ENCODE measurements at regions not wholly inside any gene's neighbourhood (a gene's known extent, or its start where the extent isn't known, plus 50 kb on each side); places are given as distances from the start of the nearest gene placed in this dataset.
A peak's percentile ranks its signal among the peaks of the same experiment; 100 is the strongest.

DNA sequence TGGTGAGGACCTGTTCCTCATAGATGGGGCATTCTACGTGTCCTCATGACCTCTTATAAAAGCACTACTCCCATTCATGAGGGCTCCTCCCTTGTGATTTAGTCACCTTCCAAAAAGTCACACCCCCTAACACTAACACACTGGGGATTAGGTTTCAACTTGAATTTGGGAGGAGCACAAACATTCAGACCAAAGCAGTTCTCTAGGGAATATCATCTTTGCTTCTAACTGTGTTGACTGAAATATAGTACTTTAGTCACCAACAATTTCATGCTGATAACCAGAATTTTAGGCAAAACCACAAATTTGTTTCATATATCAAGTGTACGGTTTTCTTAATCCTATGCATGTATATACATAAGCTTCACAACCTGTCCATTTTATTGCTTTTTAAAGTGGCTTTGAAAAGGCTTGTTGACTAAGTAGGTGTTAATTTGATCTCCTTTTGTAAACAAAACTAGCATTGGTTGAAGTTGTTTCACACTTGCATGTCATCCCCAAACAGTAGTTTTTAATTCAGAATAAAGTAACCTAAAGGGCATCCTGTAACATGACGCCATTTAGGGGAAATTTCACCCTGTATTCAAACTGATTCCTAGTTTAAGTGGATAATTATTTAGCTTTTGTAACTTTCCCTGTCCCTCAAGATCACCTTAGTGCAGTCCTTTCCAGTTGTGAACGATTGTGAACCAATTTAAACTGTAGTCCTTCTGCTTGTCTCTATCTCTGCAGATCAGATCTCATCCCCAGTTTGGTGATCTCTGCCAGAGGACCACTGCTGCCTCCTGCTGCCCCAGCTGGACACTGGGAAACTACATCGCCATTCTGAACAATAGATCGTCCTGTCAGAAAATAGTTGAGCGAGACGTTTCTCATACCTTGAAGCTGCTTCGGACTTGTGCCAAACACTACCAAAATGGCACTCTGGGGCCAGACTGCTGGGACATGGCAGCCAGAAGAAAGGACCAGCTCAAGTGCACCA is 141.1 kb downstream of the TLR5 start:
- TF ChIP-seq FOXA1 (IDR thresholded peaks at IDR 0.05) (no peak), RAD21 (IDR thresholded peaks at IDR 0.05) (peak in 1 of 2 donors; percentile 57), RXRA (IDR thresholded peaks at IDR 0.05) (peak; percentile 27 to 38), JUND (IDR thresholded peaks at IDR 0.05) (no peak), HNF4A (conservative IDR thresholded peaks at IDR 0.05) (peak in 1 of 2 donors; percentile 18)
- H3K27me3 ChIP-seq (ENCODE audit: control insufficient read depth in 4 of 4, insufficient read depth in 4 of 4, low read length in 3 of 4) = no peaks in the 10 kb centered on the region
- H3K4me3 ChIP-seq (ENCODE audit: low read depth in 1 of 3, low read length in 3 of 3) = no peak overlapping the region
- 89% methylated on average over 9 of the region's 9 CpGs for WGBS
- peaks cover 8 to 22% (median 11%) of the 10 kb centered on the region in 4 donors for H3K4me1 ChIP-seq (ENCODE audit: control insufficient read depth in 4 of 4, insufficient read depth in 4 of 4, low read length in 3 of 4)
- H3K36me3 ChIP-seq (ENCODE audit: control insufficient read depth in 4 of 4, insufficient read depth in 3 of 4, low read depth in 1 of 4, low read length in 3 of 4) = peaks cover 0 to 20% (median 12%) of the 10 kb centered on the region in 4 donors
- no peaks in the 10 kb centered on the region for H3K9me3 ChIP-seq (ENCODE audit: control insufficient read depth in 4 of 4, low read length in 3 of 4)
- no peak overlapping the region for H3K9ac ChIP-seq (ENCODE audit: low read depth in 1 of 2, low read length in 2 of 2)
- no peak for DNase-seq (ENCODE audit: low spot score)
- no peak overlapping the region for H3K27ac ChIP-seq (ENCODE audit: low read depth in 1 of 2, low read length in 2 of 2)

DNA sequence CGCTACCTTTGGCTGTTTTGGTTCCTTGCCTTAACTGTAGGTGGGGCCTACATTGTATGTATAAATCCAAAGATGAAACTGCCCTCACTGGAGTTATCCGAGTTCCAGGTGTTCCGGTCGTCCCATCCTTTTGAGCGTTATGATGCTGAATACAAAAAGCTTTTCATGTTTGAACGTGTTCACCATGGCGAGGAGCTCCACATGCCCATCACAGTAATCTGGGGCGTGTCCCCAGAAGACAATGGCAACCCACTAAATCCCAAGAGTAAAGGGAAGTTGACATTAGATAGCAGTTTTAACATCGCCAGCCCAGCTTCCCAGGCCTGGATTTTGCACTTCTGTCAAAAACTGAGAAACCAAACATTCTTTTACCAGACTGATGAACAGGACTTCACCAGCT is 139.5 kb downstream of the TLR5 start:
- no peak overlapping the region for H3K9ac ChIP-seq (ENCODE audit: low read depth in 1 of 2, low read length in 2 of 2)
- H3K27me3 ChIP-seq (ENCODE audit: control insufficient read depth in 4 of 4, insufficient read depth in 4 of 4, low read length in 3 of 4) = no peaks in the 10 kb centered on the region
- peaks cover 8 to 29% (median 15%) of the 10 kb centered on the region in 4 donors for H3K4me1 ChIP-seq (ENCODE audit: control insufficient read depth in 4 of 4, insufficient read depth in 4 of 4, low read length in 3 of 4)
- H3K36me3 ChIP-seq (ENCODE audit: control insufficient read depth in 4 of 4, insufficient read depth in 3 of 4, low read depth in 1 of 4, low read length in 3 of 4) = peaks cover 0 to 20% (median 12%) of the 10 kb centered on the region in 4 donors
- no peak overlapping the region for H3K4me3 ChIP-seq (ENCODE audit: low read depth in 1 of 3, low read length in 3 of 3)
- no peak overlapping the region for H3K27ac ChIP-seq (ENCODE audit: low read depth in 1 of 2, low read length in 2 of 2)
- H3K9me3 ChIP-seq (ENCODE audit: control insufficient read depth in 4 of 4, low read length in 3 of 4) = no peaks in the 10 kb centered on the region
- TF ChIP-seq, protein P1, sequence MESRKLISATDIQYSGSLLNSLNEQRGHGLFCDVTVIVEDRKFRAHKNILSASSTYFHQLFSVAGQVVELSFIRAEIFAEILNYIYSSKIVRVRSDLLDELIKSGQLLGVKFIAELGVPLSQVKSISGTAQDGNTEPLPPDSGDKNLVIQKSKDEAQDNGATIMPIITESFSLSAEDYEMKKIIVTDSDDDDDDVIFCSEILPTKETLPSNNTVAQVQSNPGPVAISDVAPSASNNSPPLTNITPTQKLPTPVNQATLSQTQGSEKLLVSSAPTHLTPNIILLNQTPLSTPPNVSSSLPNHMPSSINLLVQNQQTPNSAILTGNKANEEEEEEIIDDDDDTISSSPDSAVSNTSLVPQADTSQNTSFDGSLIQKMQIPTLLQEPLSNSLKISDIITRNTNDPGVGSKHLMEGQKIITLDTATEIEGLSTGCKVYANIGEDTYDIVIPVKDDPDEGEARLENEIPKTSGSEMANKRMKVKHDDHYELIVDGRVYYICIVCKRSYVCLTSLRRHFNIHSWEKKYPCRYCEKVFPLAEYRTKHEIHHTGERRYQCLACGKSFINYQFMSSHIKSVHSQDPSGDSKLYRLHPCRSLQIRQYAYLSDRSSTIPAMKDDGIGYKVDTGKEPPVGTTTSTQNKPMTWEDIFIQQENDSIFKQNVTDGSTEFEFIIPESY (IDR thresholded peaks at IDR 0.05) = no peak
- TF ChIP-seq, protein P2, sequence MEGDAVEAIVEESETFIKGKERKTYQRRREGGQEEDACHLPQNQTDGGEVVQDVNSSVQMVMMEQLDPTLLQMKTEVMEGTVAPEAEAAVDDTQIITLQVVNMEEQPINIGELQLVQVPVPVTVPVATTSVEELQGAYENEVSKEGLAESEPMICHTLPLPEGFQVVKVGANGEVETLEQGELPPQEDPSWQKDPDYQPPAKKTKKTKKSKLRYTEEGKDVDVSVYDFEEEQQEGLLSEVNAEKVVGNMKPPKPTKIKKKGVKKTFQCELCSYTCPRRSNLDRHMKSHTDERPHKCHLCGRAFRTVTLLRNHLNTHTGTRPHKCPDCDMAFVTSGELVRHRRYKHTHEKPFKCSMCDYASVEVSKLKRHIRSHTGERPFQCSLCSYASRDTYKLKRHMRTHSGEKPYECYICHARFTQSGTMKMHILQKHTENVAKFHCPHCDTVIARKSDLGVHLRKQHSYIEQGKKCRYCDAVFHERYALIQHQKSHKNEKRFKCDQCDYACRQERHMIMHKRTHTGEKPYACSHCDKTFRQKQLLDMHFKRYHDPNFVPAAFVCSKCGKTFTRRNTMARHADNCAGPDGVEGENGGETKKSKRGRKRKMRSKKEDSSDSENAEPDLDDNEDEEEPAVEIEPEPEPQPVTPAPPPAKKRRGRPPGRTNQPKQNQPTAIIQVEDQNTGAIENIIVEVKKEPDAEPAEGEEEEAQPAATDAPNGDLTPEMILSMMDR (IDR thresholded peaks at IDR 0.05; ENCODE audit: low read depth, low read length, missing input control) = no peak
- TF ChIP-seq NR2F2 (IDR thresholded peaks at IDR 0.05) (no peak), SP1 (IDR thresholded peaks at IDR 0.05) (no peak), JUND (IDR thresholded peaks at IDR 0.05) (no peak), EGR1 (IDR thresholded peaks at IDR 0.05; ENCODE audit: low read depth in 2 of 2) (no peak), HNF4A (conservative IDR thresholded peaks at IDR 0.05) (no peak)
- TF ChIP-seq, protein P3, sequence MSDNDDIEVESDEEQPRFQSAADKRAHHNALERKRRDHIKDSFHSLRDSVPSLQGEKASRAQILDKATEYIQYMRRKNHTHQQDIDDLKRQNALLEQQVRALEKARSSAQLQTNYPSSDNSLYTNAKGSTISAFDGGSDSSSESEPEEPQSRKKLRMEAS (IDR thresholded peaks at IDR 0.05) = no peak
- TF ChIP-seq, protein P4, sequence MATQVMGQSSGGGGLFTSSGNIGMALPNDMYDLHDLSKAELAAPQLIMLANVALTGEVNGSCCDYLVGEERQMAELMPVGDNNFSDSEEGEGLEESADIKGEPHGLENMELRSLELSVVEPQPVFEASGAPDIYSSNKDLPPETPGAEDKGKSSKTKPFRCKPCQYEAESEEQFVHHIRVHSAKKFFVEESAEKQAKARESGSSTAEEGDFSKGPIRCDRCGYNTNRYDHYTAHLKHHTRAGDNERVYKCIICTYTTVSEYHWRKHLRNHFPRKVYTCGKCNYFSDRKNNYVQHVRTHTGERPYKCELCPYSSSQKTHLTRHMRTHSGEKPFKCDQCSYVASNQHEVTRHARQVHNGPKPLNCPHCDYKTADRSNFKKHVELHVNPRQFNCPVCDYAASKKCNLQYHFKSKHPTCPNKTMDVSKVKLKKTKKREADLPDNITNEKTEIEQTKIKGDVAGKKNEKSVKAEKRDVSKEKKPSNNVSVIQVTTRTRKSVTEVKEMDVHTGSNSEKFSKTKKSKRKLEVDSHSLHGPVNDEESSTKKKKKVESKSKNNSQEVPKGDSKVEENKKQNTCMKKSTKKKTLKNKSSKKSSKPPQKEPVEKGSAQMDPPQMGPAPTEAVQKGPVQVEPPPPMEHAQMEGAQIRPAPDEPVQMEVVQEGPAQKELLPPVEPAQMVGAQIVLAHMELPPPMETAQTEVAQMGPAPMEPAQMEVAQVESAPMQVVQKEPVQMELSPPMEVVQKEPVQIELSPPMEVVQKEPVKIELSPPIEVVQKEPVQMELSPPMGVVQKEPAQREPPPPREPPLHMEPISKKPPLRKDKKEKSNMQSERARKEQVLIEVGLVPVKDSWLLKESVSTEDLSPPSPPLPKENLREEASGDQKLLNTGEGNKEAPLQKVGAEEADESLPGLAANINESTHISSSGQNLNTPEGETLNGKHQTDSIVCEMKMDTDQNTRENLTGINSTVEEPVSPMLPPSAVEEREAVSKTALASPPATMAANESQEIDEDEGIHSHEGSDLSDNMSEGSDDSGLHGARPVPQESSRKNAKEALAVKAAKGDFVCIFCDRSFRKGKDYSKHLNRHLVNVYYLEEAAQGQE (IDR thresholded peaks at IDR 0.05) = no peak
- no peak for DNase-seq (ENCODE audit: low spot score)
- WGBS = 96% methylated on average over 9 of the region's 9 CpGs
